Activated CD4-positive, alpha-beta T cell treated with anti-CD3 and anti-CD28 coated beads, Interleukin-2, Interleukin-6, amounts not matched to agents 100 ng/mL and 50 ng/mL, durations not matched to agents 16 hours and 8 hours (primary cell): ENCODE measurements at regions not wholly inside any gene's neighbourhood (a gene's known extent, or its start where the extent isn't known, plus 50 kb on each side); places are given as distances from the start of the nearest gene placed in this dataset.
"Not testable (repeated sequence)": the region's sequence is repeated elsewhere in the genome, so short reads cannot be mapped to it uniquely, and the experiment has no call there.

ENCODE experiments used
- DNase-seq: peaks from one replicate; pipeline ENCODE4 v3.0.0-alpha.2; 2020

DNA sequence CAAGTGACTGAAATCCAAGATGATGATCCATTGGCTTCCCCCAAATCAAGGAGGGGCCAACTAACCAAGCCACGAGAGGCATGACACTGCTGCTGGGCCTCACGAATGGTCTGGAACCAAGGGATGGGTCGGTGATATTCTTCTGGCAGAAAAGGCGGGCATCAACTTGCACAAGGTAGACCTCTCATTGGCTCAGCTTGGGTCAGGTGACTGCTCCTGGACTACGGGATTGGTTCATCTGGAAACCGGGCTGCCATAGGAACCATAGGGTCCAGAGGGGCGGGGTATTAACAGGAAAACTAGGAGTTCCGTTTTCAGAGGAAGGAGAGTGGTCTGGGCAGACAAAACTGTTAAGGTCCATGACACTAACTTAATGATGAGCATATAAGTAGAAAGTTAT lies 100.9 kb downstream of the TFAP2C start:
- DNase-seq, result no peak

- no peak for DNase-seq
Measured at GRCh38 chr20:56730996-56731395, 101.9 kb downstream of the TFAP2C start.

- no peak for DNase-seq
Measured at GRCh38 chr20:56731476-56731875, 102.4 kb downstream of the TFAP2C start.

- DNase-seq, result no peak
Measured at GRCh38 chr20:56733967-56734366, 104.9 kb downstream of the TFAP2C start.

GRCh38 chr20:56735084-56735642 lies 106.1 kb downstream of the TFAP2C start:
- DNase-seq, result no peak

DNA sequence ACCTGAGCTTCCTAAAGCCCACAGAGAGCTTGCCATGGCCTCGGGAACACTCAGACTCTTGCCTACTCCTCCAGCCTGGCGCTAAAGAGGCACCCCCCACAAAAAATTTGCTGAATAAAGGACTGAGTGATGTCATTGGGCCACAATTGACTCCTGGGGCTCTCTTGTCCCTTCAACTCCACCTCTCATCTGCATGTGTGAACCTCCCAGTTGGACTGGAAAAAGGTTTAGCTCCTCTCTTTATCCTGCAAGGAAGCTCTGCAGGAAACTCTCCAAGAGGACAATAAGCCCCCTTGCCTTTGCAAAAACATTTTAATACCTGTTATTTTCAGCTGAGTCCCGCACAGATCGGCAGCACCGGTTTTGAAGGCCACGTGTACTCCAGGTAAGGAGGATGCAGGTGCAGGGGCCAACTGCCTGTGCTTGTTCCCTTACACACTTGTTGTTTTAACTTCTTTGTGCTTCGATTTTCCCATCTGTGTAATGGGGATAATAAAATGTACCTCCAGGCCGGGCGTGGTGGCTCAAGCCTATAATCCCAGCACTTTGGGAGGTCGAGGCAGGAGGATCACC lies 107.3 kb downstream of the TFAP2C start:
- no peak for DNase-seq

DNA sequence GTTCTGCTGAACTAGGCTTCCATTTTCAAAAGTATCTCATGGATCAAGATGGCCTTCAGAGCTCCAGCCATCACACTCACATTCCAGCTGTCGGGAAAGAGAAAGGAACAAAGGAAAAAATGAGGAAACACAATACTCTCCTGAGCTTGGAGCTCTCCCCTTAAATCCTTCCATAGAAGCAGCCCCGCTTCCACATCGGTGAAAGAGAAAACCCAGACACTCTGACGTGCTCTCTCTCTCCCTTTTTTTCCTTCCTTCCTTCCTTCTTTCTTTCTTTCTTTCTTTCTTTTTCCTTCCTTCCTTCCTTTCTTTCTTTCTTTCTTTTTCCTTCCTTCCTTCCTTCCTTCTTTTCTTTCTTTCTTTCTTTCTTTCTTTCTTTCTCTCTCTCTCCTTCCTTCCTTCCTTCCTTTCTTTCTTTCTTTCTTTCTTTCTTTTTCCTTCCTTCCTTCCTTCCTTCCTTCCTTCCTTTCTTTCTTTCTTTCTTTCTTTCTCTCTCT lies 115.3 kb downstream of the TFAP2C start:
- not testable (repeated sequence) for DNase-seq

DNA sequence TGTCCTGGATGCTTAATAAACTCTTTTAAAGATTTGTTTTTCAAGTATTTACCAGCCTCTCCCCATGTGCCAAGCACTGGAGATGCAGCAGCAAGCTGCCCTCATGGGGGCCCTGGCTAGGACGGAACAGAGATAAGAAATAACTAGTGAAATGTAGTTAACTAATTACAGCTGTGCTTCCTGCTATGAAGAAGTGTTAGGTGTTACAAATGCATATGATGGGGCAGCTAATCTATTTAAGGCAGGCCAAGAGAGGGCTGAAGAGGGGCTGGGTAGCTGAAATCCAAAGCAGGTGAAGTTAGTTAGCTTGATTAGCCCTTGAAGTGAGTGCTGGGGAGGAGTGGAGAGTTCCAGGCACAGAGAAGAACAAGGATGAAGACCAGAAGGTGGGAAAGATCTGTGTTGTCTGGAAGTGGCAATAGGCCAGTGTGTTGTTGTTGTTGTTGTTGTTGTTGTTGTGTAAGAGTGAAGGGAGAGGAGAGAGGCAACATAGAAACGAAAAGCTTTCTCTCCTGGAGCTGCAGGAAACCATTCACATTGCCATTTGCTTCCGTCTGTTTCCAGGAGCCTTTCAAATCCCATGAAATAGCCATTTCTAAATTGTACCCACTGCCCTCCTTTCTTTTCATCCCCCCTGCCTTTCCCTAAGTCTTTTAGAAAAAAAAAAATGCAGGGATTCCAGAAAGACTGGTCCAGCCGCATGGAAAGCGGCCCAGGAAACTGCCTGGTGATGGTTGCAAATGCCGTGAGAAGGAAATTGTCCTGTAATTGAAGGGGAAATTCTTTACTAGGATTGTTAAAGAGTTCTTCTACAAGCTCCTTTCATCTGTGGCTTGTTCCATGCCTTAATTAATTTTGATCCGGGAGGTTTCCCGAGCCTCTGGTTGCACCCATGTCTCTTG lies 119.6 kb downstream of the TFAP2C start:
- DNase-seq, result no peak

- DNase-seq, result no peak
Measured at GRCh38 chr20:56750430-56750829, 121.3 kb downstream of the TFAP2C start.

DNA sequence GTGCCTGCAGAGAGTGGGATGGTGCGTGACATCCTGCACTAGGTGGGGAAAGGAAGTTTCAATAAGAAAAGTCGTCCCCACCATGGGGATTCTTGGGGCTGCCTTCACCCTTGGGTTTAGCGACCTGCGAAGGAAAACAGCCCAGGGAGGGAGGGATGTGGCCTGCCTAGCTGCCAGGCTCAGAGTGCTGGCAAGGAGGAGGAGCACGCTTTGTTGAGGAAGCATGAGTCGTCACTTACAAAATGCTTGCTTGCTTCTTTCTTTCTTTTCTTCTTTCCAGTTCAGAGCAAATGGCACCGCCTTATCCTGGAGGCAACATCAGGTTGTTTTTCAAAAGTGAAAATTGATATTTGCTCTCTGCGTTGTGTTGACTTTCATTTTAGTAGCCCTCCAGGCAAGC lies 123.2 kb downstream of the TFAP2C start:
- no peak for DNase-seq

GRCh38 chr20:56755201-56755600 lies 126.1 kb downstream of the TFAP2C start:
- no peak for DNase-seq

GRCh38 chr20:56756658-56757057 lies 127.6 kb downstream of the TFAP2C start:
- not testable (repeated sequence) for DNase-seq

DNA sequence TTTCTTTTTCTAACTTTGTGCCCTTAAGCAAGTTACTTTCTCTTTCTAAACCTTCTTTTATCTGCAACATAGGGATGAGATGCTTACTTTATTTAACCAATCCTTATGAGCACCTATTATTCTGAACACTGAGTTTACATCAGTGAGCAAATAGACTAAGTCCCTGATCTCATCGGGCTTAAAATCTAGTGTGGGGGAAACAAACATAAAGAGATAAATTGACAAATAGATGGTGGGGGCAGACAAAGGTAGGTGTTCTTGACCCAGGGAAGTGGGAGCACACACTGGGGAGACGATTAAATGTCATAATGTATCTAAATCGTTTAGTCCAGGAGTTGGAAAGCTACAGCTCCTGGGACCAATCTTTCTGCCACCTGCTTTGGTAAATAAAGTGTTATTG lies 129.6 kb downstream of the TFAP2C start:
- no peak for DNase-seq

GRCh38 chr20:56759741-56760278 lies 130.7 kb downstream of the TFAP2C start:
- no peak for DNase-seq

DNA sequence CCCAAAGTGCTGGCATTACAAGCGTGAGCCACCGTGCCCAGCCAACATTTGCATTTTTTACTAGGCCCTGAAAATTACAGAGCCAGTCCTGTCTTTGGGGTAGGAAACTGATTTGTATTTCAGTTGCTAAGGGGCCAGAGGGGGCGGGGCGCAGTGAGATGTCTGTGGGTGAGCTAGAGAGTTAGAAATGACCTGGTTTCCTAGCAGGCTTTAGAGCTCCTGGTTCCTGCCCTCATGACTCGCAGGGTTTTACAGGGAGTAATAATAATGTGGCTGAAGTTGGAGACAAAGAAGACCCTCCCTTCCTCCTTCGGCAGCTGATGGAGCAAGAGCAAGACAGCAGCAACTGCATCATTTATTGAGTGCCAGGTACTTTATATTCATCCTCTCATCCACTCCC lies 131.5 kb downstream of the TFAP2C start:
- no peak for DNase-seq

DNA sequence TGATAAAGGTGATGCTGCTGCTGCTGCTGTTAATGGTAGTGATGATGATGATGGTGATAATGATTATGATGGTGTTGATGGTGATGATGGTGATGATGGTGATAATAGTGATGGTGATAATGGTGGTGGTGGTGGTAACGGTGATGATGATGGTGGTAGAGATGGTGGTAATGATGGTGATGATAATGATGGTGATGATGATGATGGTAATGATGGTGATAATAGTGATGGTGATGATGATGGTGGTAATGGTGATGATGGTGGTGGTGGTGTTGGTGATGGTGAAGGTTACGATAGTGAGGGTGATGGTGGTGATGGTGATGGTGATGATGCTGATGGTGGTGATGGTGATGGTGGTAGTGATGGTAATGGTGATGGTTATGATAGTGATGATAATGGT lies 132.3 kb downstream of the TFAP2C start:
- DNase-seq, result no peak

DNA sequence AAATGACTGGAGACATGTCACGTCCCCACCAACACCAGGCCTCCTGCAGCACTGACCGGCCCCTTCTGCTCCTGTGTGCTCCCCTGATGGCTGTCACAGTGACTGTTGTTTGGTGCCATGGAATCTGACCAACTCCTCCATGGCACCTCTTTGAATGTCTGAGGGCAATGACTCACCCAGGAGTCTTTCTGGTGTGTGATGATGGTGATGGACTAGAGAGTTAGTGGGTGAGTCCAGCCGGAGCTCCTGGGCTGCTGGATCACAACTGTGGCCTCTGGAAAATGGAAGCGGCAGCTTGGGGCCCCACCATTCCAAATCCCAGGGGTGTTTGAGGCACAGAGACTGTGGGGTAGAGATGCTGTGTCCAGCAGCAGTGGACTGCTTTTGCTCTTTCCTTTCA lies 133.3 kb downstream of the TFAP2C start:
- DNase-seq, result no peak

- no peak for DNase-seq
Measured at GRCh38 chr20:56762829-56763228, 133.7 kb downstream of the TFAP2C start.

DNA sequence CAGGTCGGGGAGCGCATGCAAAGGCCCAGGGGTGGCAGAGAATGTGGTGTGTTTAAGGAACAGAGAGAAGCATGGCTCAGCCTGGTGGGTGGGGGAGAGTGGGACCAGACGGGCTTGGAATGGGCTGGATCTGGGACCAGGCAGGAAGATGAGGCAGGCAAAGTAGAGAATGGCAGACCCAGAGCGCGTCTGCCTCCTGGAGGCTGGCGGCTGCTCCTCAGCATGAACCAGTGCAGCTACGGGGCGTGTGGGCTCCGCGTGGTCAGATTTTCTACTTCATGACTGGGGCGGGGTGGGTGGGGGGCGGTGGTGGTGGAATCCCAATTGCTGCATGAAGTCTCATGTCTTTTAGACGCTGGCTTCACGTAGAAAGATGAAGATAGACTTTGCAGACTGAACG lies 135.6 kb downstream of the TFAP2C start:
- no peak for DNase-seq

- DNase-seq, result no peak
Measured at GRCh38 chr20:56765172-56766073, 136.3 kb downstream of the TFAP2C start.

GRCh38 chr20:56766528-56766927 lies 137.4 kb downstream of the TFAP2C start:
- DNase-seq, result no peak

DNA sequence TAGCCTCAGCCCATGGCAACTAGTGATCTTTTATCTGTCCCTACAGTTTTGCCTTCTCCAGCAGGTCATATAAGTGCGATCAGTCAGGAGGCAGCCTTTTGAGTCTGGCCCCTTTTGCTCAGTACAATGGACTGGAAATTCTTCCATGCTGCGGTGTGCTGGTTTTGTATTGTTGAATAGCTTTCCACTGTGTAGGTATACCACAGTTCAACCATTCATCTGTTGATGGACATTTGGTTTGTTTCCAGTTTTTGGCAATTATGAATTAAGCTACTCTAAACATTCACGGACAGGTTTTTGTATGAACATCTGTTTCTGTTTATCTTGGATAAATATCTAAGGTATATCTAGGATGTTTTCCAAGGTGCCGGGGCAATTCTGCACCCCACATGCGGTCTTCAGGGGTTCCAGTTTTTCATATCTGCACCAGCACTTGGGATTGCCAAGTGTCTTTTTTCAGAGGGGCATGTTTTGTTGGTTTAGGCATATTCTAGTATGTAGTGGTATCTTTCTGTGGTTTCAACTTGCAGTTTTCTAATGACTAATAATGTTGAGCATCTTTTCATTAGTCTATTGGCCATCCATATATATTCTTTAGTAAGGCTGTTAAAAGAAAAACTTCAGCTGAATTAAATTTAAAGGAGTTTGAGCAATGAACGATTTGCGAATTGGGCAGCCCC lies 141.0 kb downstream of the TFAP2C start:
- no peak for DNase-seq
